DMS53 (cell line): ENCODE measurements at regions not wholly inside any gene's neighbourhood (a gene's known extent, or its start where the extent isn't known, plus 50 kb on each side); places are given as distances from the start of the nearest gene placed in this dataset.
"Not testable (repeated sequence)": the region's sequence is repeated elsewhere in the genome, so short reads cannot be mapped to it uniquely, and the experiment has no call there.

Experiments used
- DNase-seq: peaks from one replicate; lab custom pipeline; 2025; lab: John Stamatoyannopoulos, UW

DNA sequence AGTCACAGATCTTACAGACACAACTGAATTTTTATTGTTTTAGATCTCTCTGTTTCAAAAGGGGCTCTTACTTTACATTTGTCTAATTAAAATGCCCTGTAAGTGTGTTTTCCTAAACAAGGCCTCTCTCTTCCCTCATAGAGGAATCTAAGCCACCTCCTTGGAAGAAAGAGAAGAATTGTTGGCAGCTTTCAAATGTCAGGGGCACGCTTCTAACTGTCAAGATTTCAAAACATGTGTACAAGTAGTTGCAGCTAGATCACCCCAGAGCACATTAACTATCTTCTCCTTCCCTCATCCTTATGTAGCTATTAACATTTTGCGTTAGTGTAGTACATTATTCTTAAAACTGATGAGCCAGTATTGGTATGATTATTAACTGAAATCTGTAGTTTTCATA is 266.5 kb upstream of the BOD1L1 start:
- no peak for DNase-seq

DNA sequence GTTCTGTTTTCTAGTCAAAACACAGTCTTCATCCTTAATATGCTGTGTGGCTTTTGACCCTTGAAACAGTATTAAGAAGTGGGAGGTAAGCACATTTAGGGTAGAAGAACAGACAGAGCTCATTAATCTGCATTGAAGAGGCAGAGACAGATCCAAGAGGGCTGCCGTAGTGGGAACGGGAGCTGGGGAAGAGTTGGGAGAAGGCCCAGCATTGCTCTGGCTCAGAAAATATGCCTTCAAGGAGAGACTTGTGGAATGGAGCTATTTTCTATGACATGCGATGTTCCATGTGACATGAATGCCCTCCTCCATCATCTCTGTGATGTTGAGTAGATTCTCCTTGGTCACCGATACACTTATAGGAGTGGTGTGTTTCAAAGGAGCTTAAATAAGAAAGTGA is 273.3 kb upstream of the BOD1L1 start:
- DNase-seq, result no peak

DNA sequence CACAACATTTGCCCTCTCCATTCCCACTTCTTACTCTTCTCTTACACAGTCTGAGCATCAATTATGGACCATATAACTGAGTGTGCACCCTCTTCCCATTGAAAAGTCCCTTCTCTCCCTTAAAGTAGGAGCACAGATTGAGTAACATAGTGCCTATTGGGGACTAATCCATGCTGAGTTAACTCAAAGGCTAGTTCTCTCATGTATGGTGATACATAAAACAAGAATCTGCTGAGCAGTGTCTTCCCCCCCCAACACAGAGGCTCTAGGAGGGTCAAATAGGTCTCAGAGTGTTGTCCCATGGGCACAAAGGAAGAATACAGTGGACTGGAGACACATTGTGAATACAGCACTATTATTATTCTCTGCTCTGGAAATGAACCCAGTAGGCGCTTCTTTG is 274.6 kb upstream of the BOD1L1 start:
- DNase-seq, result no peak

DNA sequence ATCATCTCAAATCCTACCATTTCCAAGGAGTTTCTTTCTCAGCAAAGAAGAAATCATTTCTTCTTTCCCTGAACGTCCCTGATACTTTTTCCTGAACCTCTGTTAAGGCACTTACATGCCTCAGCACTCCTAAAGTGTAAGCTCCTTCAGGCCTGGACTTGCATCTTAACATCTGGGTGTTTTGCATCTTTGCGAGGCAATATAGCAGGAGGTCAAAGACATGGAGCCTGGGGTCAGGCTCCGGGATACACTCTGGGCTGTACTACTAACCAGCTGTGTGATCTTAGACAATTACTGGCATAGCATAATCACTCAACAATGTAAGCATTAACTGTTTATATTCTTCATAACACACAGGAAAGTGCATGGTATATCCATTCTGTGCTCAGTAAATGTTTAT is 275.5 kb upstream of the BOD1L1 start:
- DNase-seq, result no peak

DNA sequence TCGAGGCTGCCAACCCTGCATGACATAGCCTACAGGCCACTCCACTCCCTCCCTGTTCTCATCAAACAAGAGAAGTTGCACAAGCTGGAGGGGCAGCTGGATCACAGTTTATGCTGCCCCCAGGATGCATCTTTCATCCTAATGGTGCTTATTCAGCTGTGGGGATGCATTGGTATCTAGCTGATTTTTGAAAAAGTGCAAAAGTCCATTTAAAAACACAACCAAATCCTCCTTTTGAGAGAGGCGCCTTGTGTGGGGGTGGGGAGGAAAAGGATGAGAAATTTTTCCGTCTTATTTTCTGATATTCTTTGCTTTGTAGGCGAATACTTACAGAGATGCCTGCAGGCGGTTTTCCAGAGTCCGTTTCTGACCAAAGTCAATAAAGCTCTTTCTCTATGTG is 276.4 kb upstream of the BOD1L1 start:
- DNase-seq, result no peak

DNA sequence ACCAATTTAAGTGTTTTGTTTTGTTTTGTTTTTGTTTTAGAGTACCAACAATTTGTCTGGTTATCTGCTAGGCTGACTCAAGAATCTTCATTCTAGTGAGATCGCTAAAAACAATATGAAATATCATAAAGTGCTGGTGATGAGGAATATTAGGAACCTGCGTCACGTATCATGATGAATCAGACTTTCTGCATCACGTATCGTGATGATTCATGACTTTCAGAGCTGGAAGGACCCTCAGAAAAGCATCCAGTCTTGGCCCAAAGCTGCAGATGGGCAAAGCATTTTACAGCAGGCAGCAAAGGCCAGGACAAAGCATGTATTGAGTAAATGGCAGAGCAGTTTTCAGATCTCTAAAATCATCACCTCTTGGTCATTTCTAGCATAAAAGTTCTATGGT is 278.0 kb upstream of the BOD1L1 start:
- no peak for DNase-seq

DNA sequence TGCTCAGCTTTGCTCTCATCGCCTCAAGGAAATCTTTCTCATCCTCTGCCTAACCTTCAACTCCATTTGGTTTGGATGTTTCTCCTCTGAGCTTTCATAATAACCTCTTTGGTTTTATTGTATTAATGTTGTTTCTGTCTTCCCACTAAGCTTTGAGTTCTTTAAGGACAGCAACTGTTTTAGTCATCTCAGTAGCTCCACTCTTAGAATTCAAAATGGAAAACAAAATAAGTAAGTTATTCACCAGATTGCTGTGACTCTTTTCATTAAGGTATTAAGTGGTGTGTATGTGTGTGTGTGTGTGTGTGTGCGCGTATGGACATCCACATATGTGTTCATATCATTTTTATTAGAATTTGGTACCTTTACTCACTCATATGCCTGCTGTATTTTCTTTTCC is 279.2 kb upstream of the BOD1L1 start:
- DNase-seq, result no peak

DNA sequence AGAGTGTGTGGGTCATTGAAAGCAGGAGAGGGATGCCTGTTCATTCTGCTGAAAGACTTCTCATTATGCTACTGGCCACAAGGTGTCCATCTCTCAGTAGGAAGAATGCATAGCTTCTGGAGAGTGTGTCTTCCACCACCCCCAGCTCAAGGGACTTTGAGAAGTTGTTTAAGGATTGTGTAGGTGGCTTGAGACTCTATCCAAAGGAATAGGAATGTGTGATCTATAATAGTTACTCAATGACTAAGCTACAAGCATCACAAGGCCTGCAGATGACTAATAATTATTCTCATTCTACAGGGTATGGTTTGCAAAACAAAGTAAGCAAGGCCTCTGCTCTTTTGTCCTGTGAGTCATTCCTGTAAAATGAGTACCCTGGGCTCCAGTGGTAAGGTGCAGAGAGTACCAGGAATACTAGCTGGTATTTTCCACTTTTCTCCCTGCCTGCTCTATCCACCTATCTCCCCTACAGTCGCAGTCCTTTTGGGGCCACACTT is 279.8 kb upstream of the BOD1L1 start:
- DNase-seq, result peak; percentile 89

DNA sequence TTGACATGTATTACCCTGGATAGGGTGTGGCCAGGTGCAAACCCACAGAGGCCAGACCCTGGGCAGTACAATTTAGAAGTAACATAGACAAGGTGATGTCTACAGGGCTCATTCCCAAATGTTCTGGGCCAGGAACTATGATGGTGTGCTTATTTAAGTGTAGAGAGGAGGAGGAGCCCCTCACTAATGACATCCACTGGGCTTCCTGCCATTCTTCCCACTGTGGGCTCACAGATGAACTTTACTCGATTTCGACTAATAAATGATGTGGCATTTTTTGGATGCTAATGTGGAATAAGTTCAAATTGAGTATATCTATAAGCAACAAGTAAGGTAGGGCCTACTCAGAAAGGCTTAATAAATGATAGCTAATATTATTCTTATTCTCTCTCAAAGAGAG is 280.9 kb upstream of the BOD1L1 start:
- DNase-seq, result no peak

DNA sequence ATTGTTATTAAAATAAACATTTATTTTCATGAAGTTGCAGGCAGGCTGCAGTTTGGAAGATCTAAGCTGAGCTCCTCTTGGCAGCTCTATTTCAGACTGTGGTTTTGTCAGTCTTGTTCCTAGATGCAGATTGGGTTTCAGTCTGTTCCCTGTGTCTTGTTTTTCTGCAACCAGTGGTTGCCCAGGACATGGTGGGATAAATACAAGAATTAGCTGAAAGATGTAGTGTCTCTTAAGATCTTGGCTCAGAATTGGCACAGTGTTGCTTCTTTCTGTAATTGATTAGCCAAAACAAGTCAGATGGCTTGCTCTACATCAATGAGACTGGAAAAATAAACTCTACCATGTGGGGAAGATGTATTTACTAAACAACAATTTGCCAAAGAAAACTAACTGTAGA is 283.0 kb upstream of the BOD1L1 start:
- no peak for DNase-seq

DNA sequence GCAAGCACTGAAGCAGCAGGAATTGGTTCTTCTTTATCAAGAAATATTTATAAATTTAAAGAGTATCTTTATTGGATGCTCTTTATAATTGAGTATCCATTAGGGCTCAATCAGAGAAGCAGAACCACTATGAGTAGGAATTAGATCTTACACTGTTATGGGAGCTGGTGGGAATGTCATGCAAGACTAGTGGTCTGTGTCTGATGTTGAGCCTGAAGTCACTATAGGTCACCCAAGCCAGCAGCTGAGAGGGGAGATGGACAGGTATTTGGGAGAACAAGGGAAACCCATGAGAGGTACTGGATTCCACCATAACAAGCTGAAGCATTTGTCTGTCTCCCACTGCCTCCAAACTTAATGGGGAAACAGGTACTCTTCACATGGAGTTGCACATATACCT is 283.7 kb upstream of the BOD1L1 start:
- DNase-seq, result no peak

DNA sequence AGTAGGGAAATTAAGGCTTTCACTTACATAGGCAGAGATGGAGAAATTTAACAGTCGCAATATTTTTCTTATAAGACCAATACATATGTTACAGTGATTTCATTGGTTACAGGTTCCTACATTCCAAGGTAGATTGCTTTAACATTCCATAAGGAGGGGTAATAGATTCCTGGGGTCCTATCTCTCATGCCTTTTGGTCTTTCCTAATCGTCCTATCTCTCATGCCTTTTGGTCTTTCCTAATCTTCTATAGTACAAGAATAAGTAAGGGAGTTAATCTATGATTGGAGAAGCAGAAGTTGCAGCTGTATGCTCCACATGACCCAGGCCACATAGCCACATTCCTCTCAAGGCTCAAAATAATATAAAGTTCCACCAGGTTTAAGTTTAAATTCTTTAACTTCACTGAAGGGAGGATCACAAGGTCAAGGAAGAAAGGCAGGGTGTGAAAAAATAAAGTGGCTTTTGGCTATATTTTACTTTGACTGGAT is 285.0 kb upstream of the BOD1L1 start:
- DNase-seq, result no peak

DNA sequence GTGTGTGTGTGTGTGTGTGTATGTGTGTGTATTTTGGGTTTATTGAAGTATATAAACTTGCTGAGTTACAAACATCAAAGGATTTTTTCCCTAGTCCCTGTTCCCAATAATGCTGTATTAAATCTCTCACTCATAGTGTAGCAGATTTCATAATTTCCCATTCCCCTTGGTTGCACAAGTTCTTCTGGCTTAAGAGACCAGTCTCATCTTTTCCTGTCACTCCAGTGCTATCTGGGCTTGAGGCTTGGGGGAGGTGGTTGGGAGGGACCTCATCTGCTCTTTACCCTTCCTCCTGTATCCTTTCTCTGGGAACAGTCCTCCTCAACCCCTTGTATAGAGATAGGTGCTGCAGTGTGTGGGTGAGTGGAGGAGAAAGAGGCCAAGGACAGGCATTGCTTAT is 285.4 kb upstream of the BOD1L1 start:
- no peak for DNase-seq

DNA sequence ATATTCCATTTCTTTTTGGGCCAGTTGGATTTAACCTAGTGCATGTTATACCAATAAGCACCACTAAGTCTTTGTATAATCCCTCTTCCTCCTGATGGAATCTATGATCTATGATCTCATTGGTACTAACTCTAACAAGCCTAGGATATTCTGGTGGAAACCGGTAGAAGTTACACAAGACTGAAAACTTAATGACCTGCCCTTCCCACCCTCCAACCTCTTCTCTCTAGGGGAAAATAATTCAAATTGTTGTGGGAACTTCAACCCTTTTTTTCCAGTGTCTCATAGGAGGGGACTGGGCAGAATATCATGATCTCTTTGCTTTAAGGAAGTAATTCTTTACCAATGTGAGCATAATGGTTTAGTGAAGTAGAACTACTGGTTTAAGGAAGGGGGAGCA is 289.5 kb upstream of the BOD1L1 start:
- peak; percentile 44 for DNase-seq

DNA sequence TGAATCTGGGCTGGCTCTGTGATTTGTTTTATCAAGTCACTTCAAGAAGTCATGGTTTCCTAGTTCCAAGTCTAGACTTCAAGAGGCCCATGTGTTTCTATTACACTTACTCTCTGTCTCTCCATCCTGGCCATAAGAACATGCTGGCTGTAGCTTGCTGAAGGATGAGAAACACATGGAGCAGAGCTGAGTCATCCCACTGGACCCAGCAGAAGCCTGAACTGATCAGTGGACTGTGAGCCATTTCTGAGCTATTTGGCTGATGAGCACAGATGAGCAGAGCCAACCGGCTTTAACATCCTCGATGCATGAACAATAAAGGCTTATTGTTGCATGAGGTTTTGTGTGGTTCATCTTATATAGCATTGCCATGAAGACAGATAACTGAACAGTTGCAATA is 290.6 kb upstream of the BOD1L1 start:
- DNase-seq, result peak; percentile 38

DNA sequence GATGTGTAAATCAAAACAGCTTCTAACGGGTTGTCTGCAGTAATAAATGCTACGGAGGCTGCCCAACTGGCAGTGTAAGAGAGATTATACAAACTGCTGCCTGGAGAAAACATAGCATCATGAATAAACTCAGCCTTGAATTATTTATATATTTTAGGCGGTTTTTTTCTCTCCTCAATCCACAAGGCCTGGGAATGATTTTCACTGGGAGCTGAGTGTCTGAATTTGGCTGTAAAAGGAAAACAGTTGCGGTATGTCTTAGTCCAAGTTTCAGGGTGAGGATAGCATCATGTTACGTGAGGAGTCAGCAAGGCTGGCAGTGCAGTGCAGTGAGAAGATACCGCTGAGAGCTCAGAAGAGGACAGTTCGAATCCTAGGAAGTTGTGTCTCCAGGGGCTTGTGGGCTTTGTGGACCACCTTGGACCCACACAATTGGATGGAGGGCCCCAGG is 291.5 kb upstream of the BOD1L1 start:
- no peak for DNase-seq

DNA sequence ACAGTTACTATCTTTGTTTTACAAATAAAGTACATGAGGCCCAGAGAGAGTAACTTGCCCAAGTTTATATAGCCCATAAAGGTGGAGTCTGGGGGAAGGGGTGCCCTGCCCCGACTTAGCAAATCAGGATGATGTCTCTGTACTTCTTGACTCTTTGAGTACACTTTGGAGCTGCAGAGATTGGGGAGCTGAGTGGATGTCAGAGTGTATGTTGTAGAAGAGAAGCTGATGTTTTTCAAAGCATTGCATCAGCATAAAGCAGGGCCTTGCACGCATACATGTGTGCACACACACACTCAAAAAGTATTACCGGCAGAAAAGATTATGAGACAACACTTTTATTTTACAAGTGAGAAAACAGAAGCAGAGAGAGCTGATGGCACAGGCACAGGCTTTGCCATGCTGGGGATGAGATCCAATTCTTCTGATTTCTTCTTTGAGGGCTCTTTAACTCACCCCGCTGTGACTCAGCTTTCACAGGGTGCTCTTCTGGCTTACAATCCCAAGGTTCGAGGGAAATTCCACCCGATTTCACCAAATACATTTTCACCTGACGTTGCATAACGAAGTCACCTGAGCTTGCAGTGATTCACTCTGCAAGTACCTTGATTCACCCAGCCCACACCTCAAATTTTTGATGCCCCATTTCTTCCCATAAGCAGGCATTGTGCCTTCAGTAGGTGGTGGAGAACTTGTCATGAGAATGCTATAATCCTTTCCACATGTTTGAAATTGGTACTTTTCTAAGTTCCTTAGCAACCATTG is 292.8 kb upstream of the BOD1L1 start:
- peak; percentile 71 for DNase-seq

DNA sequence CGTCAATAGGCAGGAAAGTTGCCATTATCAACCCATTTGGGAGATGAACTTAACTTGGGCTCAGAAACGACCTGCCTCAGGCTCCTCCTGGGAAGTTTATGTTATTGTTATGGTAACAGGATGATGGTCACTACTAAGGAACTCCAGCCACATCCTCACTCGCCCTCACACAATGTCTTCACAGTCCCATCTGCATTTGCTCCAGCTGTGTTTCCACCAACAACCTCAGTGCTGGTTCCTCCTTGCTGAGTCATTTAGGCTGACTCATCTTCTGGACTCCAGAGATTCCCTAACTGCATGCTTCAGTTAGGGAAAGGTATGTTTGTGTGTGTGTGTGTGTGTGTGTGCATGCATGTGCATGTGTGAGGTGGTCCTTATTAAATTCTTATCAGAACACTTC is 293.4 kb upstream of the BOD1L1 start:
- DNase-seq, result peak; percentile 91

DNA sequence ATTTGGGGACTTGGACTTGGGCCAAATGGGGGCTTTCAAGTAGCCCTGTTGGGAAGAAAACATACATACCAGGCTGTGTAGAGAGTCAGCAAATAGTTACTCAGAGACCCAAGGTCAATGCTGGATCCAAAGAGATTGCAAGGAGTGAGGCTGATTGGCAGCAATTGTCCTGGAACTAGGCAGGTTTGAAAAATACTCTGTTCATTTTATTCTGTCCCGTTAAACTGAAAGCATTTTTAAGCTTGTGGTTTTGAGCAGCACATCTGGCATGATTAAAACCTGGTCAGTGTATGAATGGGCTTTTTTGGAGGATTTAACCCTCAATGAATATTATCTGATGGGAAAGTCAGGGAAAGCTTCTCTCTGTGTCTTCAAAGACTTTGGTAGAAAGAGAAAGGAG is 294.3 kb upstream of the BOD1L1 start:
- no peak for DNase-seq

DNA sequence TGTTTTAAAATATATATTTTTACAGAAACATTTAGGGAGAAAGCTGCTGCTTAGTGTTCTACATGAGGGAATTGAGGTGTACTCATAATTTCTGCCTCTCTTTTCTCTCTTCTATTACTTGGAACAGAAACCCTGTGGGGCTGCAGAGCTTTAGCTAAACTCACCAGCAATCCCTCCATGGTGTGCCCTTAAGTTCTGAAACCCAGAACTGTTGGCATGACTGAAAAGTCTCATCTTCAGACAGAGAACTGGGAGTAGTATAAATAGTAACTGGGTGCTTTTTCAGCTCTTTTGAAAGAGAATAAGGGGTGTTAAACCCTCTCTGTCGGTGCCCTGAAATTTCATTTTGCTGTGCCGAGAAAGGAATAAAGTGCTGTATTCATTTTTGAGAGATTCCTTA is 294.9 kb upstream of the BOD1L1 start:
- no peak for DNase-seq

DNA sequence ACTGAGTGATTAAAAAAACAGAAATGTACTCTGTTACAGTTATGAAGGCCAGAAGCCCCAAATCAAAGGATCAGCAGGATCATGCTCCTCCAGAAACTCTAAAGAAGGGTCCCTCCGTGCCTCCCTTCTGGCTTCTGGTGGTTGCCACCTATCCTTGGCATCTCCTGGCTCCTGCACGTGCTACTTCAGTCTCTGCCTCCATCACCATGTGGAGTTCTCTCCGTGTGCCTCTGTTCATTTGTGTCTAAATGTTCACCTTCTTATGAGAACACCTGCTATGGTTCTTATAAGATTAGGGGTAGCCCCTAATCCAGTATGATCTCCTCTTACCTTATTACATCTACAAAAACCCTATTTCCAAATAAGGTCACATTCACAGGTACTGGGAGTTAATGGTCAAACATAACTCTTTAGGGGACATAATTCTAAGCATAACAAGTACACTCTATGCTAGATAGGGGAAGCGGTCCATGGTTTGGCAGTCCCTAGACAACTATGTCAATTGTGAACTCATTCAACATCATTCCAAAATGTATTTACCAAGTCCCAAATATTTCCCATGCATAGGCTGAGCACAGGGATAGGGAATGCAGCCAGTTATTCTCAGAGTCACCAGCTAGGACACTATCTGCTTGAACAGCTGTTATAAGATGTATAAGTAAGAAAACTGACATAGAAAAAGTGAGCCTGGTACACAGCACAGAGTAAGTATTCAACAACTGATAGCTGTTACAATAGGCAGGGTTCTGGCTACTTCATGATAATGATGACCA is 295.5 kb upstream of the BOD1L1 start:
- no peak for DNase-seq

DNA sequence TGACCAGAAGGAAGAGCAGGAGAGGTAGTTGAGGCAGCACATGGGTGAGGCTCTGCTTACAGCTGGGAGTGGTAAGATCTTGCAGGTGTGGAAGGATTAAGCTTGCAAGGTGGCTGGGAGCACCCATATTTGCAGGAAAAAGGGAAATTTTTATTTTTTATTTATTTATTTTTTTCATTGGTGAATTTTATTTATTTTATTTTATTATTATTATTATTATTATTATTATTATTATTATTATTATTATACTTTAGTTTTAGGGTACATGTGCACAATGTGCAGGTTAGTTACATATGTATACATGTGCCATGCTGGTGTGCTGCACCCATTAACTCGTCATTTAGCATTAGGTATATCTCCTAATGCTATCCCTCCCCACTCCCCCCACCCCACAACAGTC is 297.4 kb upstream of the BOD1L1 start:
- not testable (repeated sequence) for DNase-seq

DNA sequence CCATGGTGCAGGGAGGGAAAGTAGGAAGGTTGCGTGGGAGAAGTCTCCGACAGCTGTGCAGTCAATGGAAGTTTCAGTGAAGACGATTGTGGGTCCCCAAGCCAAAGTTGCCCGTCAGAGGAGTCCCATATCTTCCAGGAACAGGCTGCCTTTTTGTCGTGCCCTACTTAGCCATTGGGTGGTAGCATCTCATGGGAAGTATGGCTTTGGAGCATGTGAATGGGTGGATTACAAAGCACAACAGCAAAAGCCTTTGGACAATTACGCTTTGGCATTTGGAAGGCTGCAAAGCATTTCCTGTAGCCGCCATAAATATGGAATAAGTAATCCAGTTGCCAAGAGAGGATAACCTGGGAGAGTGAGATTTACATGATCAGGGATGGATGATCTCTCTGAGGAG is 300.7 kb upstream of the BOD1L1 start:
- peak; percentile 32 for DNase-seq
